Epithelial cell of proximal tubule (primary cell): ENCODE measurements at regions not wholly inside any gene's neighbourhood (a gene's known extent, or its start where the extent isn't known, plus 50 kb on each side); places are given as distances from the start of the nearest gene placed in this dataset.

ENCODE experiments used
- DNase-seq: peaks from one replicate; pipeline ENCODE4 v3.0.0-alpha.2; 2011; ENCODE audit warnings: low read depth
- H3K4me3 ChIP-seq: 2 replicates; pipeline ENCODE4 v1.5.1; 2011; ENCODE audit warnings: low read depth, mild to moderate bottlenecking, low read length
- TF ChIP-seq, protein P1 (sequence below): conservative IDR thresholded peaks from 2 replicates; pipeline ENCODE4 v1.5.1; 2012; ENCODE audit warnings: low read depth, mild to moderate bottlenecking, low read length

DNA sequence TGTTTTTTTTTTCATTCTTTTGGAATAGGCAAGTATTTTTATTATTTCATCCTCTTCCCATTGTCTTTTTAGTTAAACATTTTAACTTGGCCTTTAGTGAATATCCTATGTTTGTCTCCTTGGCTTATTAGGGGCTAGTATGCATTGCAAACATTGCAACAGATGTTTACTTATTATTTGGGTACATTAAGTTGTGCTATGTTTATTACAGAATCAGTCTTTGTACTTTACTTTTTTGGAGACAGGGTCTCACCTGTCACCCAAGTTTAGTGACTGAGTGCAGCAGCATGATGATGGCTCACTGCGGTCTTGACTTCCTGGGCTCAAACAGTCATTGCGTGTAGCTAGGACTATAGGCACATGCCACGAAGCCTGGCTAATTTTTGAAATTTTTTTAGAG is 51.1 kb upstream of the NUDT6 start:
- TF ChIP-seq, protein P1, sequence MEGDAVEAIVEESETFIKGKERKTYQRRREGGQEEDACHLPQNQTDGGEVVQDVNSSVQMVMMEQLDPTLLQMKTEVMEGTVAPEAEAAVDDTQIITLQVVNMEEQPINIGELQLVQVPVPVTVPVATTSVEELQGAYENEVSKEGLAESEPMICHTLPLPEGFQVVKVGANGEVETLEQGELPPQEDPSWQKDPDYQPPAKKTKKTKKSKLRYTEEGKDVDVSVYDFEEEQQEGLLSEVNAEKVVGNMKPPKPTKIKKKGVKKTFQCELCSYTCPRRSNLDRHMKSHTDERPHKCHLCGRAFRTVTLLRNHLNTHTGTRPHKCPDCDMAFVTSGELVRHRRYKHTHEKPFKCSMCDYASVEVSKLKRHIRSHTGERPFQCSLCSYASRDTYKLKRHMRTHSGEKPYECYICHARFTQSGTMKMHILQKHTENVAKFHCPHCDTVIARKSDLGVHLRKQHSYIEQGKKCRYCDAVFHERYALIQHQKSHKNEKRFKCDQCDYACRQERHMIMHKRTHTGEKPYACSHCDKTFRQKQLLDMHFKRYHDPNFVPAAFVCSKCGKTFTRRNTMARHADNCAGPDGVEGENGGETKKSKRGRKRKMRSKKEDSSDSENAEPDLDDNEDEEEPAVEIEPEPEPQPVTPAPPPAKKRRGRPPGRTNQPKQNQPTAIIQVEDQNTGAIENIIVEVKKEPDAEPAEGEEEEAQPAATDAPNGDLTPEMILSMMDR: no peak
- no peak for DNase-seq
- H3K4me3 ChIP-seq: no peak overlapping the region

GRCh38 chr4:122976111-122976510 is 53.7 kb upstream of the NUDT6 start:
- TF ChIP-seq, protein P1: no peak
- no peak overlapping the region for H3K4me3 ChIP-seq
- DNase-seq: no peak

DNA sequence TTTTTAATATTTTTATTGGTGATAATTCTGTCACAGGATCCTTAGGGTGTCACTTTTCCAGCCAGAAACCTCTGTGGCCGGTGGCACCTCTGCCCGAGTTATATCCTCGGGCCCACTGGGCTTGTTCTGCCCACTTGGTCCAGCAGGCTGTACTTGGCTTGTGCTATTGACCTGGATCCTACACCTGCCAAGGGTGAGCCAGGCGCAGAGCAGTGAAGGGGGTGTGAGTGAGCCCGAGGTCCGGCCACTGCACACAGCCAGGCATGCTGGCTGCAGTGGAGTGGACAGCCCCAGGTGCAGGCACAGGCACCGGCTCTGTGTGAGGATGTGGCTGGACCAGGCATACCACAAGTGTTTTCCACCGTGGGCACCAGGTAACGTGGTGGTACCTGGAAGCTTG is 54.7 kb upstream of the NUDT6 start:
- H3K4me3 ChIP-seq: no peak overlapping the region
- DNase-seq: no peak
- TF ChIP-seq, protein P1: no peak

DNA sequence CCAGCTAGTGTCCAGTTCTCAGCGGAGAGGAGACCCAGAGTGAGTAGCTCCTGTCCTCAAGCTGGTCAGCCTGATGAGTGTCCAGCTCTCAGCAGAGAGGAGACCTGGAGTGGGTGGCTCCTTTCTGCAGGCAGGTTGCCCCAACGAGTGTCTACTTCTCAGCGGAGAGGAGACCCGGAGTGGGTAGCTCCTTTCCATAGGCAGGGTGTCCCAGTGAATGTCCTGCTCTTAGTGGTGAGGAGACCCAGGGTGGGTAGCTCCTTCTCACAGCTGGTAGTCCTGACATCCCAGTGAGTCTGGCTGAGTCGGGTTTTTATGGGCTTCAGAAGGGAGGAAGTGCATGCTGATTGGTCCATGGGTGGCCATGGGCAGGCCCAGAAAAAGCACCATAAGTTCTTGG is 55.7 kb upstream of the NUDT6 start:
- DNase-seq: no peak

DNA sequence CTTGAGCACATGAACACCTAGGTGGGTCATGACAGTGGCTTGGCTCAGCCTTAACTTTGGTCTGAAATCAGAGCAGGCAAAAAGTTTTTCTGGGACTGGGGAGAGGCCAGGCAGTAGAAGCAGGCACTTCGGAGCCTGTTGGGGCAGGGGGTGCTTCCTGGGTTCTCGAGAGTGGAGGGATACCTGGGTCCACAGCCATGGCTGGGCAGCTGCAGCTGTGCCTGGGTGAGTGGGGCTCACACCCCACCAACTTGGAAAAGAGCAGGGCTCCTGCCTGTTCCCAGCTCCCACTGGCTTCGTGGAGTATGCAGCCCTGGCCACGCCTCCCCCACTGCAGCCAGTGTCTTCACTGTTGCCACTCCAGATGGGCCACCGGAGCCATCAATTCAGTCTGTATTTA is 56.4 kb upstream of the NUDT6 start:
- TF ChIP-seq, protein P1: no peak
- H3K4me3 ChIP-seq: no peak overlapping the region
- DNase-seq: no peak

More for the DNA sequence above, 55.7 kb upstream of the NUDT6 start:
- H3K4me3 ChIP-seq: no peak overlapping the region
- TF ChIP-seq, protein P1: no peak

DNA sequence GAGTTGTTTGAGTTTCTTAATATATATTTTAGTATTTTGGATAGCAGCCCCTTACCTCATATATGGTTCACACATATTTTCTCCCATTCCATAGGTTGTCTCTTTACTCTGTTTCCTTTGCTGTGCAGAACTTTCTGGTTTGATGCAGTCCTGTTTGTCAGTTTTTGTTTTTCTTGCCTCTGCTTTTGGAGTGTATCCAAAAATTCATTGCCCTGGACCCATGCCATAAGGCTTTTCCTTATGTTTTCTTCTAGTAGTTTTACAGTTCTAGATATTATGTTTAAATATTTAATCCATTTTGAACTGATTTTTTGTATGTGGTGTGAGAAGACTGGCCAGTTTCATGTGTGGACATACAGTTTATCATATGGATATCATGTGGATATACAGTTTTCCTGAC is 58.5 kb upstream of the NUDT6 start:
- TF ChIP-seq, protein P1: no peak
- DNase-seq: no peak
- no peak overlapping the region for H3K4me3 ChIP-seq

- TF ChIP-seq, protein P1: no peak
- DNase-seq: no peak
- no peak overlapping the region for H3K4me3 ChIP-seq
Measured at GRCh38 chr4:122988696-122989095, 66.3 kb upstream of the NUDT6 start.
